NCI-H345 treated with DMSO at 0.1 percent for 48 hours (cell line): ENCODE measurements at regions not wholly inside any gene's neighbourhood (a gene's known extent, or its start where the extent isn't known, plus 50 kb on each side); places are given as distances from the start of the nearest gene placed in this dataset.

ENCODE experiments used
- DNase-seq: peaks from one replicate; lab custom pipeline; 2025; ENCODE audit not compliant: unreplicated experiment; lab: John Stamatoyannopoulos, UW

DNA sequence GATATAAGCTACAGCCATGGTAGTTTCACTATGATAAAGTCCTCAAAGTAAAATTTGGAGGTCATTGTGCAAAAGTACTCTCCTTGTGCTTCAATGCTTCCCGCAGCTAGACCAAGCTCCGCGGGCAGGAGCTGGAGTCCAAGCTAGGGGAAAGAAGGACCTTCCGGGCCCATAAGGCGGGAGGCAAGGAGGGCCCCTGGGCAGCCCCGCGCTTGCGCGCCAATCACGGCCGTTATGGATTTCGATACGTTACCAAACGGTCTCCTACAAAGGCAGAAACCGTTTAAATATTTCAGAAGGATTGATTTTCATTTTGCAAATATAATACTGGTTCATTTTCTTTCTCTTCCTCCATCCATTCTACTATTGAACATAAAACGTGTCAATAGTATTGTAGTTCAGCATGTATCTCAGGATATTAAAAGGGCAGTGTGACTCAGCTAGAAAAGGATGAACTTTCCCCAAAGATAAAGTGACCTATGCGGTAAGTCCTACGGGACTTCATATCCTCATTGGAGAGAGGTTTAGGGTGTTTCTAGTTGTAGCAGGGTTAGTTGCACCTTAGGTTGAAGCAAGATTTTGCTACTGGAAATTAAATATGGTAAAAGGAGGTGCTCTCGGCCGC is 128.0 kb downstream of the KIF20B start:
- DNase-seq = no peak

GRCh38 chr10:89829887-89830269 is 128.5 kb downstream of the KIF20B start:
- no peak for DNase-seq

- no peak for DNase-seq
These were observed 129.2 kb downstream of the KIF20B start for GRCh38 chr10:89830624-89831023.

DNA sequence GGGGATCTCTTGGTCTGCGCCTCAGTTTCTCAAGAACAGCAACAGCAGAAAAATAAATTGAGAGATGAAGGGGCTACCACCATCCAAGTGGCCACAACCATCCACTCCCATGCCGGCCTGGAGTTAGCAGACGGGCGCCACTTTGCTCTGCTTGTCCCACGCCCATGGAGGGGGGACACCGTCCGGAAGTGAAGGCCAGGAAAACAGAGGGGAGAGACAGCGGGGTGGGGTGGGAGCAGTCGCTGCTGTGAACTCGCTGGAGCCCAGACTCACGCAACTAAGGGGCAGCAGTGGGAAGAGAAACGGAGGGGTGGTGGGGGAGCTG is 135.4 kb downstream of the KIF20B start:
- DNase-seq = no peak

DNA sequence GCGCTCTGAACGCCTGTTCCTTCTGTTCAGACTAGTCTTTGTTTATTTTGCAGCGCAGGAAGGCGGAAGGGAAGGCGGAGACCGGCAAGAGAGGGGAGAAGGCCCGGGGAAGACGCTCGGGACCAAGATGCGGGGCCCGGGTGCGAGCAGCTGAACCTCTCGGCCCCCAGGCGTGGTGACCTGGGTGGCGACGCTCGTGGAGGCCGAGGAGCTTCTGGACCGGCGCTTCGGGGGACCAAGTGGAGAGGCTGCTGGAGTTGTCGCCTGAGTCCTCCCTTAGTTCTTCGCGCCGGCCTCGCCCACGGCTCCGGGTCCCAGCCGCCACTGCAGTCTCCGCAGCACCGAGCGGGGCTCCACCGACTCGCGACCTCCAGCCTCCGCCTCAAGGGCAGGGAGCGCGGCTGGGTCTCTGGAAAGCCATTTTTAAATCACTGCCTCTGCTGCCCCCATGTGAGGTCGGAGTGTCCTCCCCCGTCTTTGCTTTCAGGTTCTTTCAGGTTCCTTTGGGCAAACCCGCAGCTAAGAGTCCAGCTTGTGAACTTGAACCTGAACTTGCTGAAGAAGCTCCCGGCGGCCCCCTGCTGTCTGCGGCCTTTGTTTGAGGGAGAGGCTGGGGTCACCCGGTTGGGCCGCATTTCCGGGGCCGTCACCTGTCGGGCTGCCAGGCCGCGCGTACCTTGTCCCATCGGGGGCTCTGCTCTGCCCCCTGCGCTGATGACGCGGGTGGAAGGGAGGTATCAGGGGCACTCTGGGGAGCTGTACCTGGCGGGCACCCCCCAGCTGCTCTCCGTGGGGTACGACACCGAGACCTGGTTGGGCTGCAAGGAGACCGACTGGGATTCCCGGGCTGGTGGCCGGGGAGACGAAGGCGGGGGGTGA is 136.0 kb downstream of the KIF20B start:
- DNase-seq = no peak

GRCh38 chr10:89838044-89838615 is 136.7 kb downstream of the KIF20B start:
- no peak for DNase-seq

- no peak for DNase-seq
These were observed 144.3 kb downstream of the KIF20B start for GRCh38 chr10:89845541-89846280.

DNA sequence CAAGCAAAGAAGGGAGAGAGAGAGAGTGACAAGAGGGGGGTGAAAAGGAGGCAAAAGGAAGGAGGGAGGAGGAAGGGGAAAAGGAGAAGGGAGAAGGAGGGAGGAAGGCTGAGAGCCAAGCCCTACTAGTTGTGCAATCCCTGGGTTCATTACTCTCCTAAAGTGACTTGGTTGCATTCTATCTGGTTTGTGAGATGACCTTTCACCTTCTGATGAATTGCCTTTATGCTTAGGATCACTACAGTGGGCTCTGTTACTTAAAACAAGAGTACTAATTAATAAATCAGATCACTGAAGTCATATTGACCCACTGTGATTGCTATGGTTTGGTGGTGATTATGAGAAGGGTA is 144.9 kb downstream of the KIF20B start:
- no peak for DNase-seq

GRCh38 chr10:89846786-89847185 is 145.4 kb downstream of the KIF20B start:
- no peak for DNase-seq

DNA sequence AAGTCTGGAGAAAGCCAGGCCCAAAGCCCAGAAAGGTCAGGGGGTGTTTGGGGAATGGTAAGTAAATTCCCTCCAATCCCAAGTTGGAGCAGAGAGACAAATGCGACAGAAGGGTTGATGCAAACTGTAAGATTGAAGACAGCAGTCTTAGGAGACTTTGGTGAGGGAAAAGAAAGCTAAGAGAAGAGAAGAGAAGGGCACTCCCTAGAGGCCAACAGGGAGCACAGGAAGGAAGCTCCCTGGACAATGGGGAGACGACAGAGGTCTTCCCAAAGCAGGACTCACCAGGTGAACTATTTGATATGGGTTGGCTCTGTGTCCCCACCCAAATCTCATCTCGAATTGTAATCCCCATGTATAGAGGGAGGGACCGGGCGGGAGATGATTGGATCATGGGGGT is 151.5 kb downstream of the KIF20B start:
- no peak for DNase-seq

GRCh38 chr10:89853781-89854191 is 152.4 kb downstream of the KIF20B start:
- no peak for DNase-seq

DNA sequence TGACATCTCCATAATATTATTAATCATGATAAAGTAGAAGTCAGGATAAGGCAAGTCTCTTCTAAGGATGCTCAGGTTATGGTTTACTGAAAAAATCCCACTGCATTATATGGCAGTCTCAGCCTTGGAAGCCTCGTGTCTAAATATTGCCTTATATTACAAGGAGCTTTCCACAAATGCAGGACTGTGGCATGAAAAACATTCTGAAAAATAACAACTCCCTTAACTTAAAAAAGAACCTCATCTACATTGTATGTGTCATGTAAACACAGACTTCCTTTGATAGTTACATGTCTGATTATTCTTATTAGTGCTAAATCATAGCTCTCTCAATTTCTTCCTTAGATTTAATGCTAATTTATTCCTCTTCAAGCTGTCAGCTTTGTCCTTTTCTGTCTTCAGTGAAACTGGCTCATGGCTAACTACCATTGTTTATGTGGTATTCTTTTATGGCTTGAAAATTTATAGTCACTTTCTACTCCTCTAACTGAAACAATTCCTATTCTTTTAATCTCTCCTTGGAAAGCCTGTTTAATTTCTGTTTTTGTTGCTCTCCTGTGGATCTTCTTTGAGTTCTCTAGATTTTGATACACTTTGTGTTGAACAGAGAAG is 156.1 kb downstream of the KIF20B start:
- no peak for DNase-seq

GRCh38 chr10:89861199-89861573 is 159.8 kb downstream of the KIF20B start:
- no peak for DNase-seq

- DNase-seq = no peak
These were observed 160.4 kb downstream of the KIF20B start for GRCh38 chr10:89861584-89862301.

DNA sequence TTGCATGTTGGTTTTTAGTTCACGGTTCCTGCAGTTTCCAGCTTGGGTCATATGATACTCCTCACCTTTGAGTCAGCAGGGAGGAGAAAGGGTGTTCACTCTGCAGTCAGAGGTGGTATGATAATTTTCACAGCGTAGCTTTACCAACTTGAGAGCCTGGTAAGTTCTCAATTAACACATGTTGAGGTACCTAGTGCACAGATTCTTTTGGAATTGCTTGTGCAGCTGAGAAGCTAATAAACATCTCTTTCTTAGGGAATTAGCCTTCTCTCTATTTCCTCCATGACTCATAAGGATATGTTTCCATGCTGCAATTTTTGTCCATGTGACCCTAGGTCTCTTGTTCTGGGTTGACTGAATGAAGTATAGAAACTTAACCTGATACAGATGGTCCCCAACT is 166.6 kb downstream of the KIF20B start:
- DNase-seq = no peak

GRCh38 chr10:89869180-89869579 is 167.8 kb downstream of the KIF20B start:
- no peak for DNase-seq

DNA sequence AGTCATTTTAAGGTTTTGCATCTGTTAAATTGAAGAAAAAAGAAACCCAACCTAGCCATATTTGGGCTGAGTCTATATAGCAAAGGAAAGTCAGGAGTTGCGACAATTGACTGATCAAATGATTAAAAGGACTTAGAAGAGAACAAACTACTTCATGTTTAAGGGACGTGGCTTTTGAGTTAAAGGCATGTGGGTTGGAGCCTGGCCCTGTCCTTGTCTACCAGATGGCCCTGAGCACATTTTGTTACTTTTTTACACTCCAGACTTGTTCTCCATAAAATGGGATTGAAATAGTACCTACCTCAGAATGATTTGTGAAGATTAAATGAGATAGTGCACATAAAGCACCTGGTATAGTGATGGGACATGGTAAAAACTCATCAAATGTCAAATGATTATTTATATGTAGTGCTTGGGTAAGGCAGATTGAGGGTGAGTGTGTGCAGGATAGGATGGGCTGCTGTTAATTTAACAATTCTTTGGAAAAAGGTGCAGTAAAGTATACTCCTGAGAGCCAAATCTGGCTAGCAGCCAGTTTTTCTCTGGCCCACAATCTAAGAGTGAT is 168.3 kb downstream of the KIF20B start:
- no peak for DNase-seq

- no peak for DNase-seq
These were observed 169.5 kb downstream of the KIF20B start for GRCh38 chr10:89870936-89871335.

DNA sequence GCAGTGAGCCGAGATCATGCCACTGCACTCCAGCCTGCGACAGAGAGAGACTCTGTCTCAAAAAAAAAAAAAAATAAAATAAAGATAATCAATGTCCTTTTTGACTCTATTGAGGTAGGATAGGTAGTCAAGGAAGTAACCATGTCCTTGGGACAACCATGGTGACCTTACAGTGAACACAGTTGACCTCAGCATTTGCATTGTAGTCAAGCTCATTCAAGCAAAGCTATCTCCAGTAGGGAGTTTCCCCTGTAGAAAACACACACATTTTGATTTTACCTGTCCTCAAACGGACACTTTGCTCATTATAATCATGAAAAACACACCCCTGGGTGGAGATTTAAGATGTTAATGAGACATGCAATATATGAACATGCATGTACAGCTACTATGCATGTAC is 171.7 kb downstream of the KIF20B start:
- DNase-seq = no peak

- DNase-seq = no peak
These were observed 174.2 kb downstream of the KIF20B start for GRCh38 chr10:89875557-89875956.
